ENCODE measurements at regions not wholly inside any gene's neighbourhood (a gene's known extent, or its start where the extent isn't known, plus 50 kb on each side); places are given as distances from the start of the nearest gene placed in this dataset.

GRCh38 chr2:204152616-204153015, 216.1 kb downstream of the ICOS start:
- dilution Hi-C loops (cut with MboI; ENCODE audit: extremely low pct_ligation_motif_present, low sequenced_read_pairs): no loop called here
- H3K36me3 ChIP-seq (ENCODE audit: control insufficient read depth in 2 of 2, extremely low read depth in 1 of 2, insufficient read depth in 2 of 2, low read length in 2 of 2): no peaks in the 10 kb centered on the region
- H3K4me1 ChIP-seq (ENCODE audit: control insufficient read depth, extremely low read depth, insufficient read depth, low read length): no peaks in the 10 kb centered on the region
- TF ChIP-seq CTCF (optimal IDR thresholded peaks at IDR 0.05 in 1 of 3, IDR thresholded peaks at IDR 0.05 in 1 of 3, conservative IDR thresholded peaks at IDR 0.05 in 1 of 3; ENCODE audit: extremely low read depth in 1 of 3, insufficient read depth in 2 of 3, low read length in 3 of 3) (no peak), EZH2 (IDR thresholded peaks at IDR 0.05; ENCODE audit: low read length) (no peak)
- no peaks in the 10 kb centered on the region for H3K79me2 ChIP-seq (ENCODE audit: control insufficient read depth, insufficient read depth, low read length)
- no peak overlapping the region for H3K4me3 ChIP-seq (ENCODE audit: control insufficient read depth in 2 of 3, extremely low read depth in 1 of 3, insufficient read depth in 2 of 3, low read depth in 1 of 3, low read length in 3 of 3)
- H3K9me3 ChIP-seq (ENCODE audit: control insufficient read depth, low read depth, low read length): no peaks in the 10 kb centered on the region
- FAIRE-seq: no peak
- H3K9ac ChIP-seq (ENCODE audit: control insufficient read depth, extremely low read depth, insufficient read depth, low read length): no peak overlapping the region
- H3K27ac ChIP-seq (ENCODE audit: control insufficient read depth, insufficient read depth, low read length): no peak overlapping the region
- H4K20me1 ChIP-seq (ENCODE audit: control insufficient read depth, extremely low read depth, insufficient read depth, low read length): no peaks in the 10 kb centered on the region
- no peak overlapping the region for H3K4me2 ChIP-seq (ENCODE audit: control insufficient read depth, extremely low read depth, insufficient read depth, low read depth, low read length)
- DNase-seq (ENCODE audit: low read depth, low spot score): no peak
- no peak overlapping the region for H2AFZ ChIP-seq (ENCODE audit: control insufficient read depth, low read length)
- H3K9me1 ChIP-seq (ENCODE audit: control insufficient read depth, extremely low read depth, insufficient read depth, low read length): no peaks in the 10 kb centered on the region
- no peaks in the 10 kb centered on the region for H3K27me3 ChIP-seq (ENCODE audit: control insufficient read depth, extremely low read depth, insufficient read depth, low read length)

GRCh38 chr2:204154863-204155262, 218.3 kb downstream of the ICOS start:
- no peak for TF ChIP-seq EZH2 (IDR thresholded peaks at IDR 0.05; ENCODE audit: low read length)
- no peak for TF ChIP-seq CTCF (optimal IDR thresholded peaks at IDR 0.05 in 1 of 3, IDR thresholded peaks at IDR 0.05 in 1 of 3, conservative IDR thresholded peaks at IDR 0.05 in 1 of 3; ENCODE audit: extremely low read depth in 1 of 3, insufficient read depth in 2 of 3, low read length in 3 of 3)
- H3K9ac ChIP-seq (ENCODE audit: control insufficient read depth, extremely low read depth, insufficient read depth, low read length): no peak overlapping the region
- dilution Hi-C loops (cut with MboI; ENCODE audit: extremely low pct_ligation_motif_present, low sequenced_read_pairs): no loop called here
- H4K20me1 ChIP-seq (ENCODE audit: control insufficient read depth, extremely low read depth, insufficient read depth, low read length): no peaks in the 10 kb centered on the region
- no peak overlapping the region for H3K27ac ChIP-seq (ENCODE audit: control insufficient read depth, insufficient read depth, low read length)
- H3K27me3 ChIP-seq (ENCODE audit: control insufficient read depth, extremely low read depth, insufficient read depth, low read length): no peaks in the 10 kb centered on the region
- no peak overlapping the region for H2AFZ ChIP-seq (ENCODE audit: control insufficient read depth, low read length)
- no peaks in the 10 kb centered on the region for H3K36me3 ChIP-seq (ENCODE audit: control insufficient read depth in 2 of 2, extremely low read depth in 1 of 2, insufficient read depth in 2 of 2, low read length in 2 of 2)
- H3K4me3 ChIP-seq (ENCODE audit: control insufficient read depth in 2 of 3, extremely low read depth in 1 of 3, insufficient read depth in 2 of 3, low read depth in 1 of 3, low read length in 3 of 3): no peak overlapping the region
- H3K4me2 ChIP-seq (ENCODE audit: control insufficient read depth, extremely low read depth, insufficient read depth, low read depth, low read length): no peak overlapping the region
- H3K9me1 ChIP-seq (ENCODE audit: control insufficient read depth, extremely low read depth, insufficient read depth, low read length): no peaks in the 10 kb centered on the region
- no peaks in the 10 kb centered on the region for H3K9me3 ChIP-seq (ENCODE audit: control insufficient read depth, low read depth, low read length)
- FAIRE-seq (no peak), DNase-seq (ENCODE audit: low read depth, low spot score) (no peak)
- H3K4me1 ChIP-seq (ENCODE audit: control insufficient read depth, extremely low read depth, insufficient read depth, low read length): no peaks in the 10 kb centered on the region
- H3K79me2 ChIP-seq (ENCODE audit: control insufficient read depth, insufficient read depth, low read length): no peaks in the 10 kb centered on the region

All from keratinocyte (primary cell).